ENCODE measurements at regions not wholly inside any gene's neighbourhood (a gene's known extent, or its start where the extent isn't known, plus 50 kb on each side); places are given as distances from the start of the nearest gene placed in this dataset.
"Not testable (repeated sequence)": the region's sequence is repeated elsewhere in the genome, so short reads cannot be mapped to it uniquely, and the experiment has no call there.

- no peaks in the 10 kb centered on the region for H3K9me3 ChIP-seq (ENCODE audit: insufficient read depth, low read length, severe bottlenecking)
- H3K4me3 ChIP-seq (ENCODE audit: low read depth in 1 of 2, low read length in 2 of 2): no peak overlapping the region
Measured at GRCh38 chr6:73980096-73980495, 284.1 kb downstream of the CD109 start.

GRCh38 chr6:73978330-73978729 is 282.3 kb downstream of the CD109 start:
- Histone ChIP-seq H3K4me3 (ENCODE audit: low read depth in 1 of 2, low read length in 2 of 2) (no peak overlapping the region), H4K20me1 (ENCODE audit: insufficient read depth, low read length) (no peaks in the 10 kb centered on the region), H3K27ac (ENCODE audit: low read length) (no peak overlapping the region), H3K9me3 (ENCODE audit: insufficient read depth, low read length, severe bottlenecking) (no peaks in the 10 kb centered on the region), H3K4me1 (ENCODE audit: insufficient read depth, low read length) (no peaks in the 10 kb centered on the region), H3K36me3 (ENCODE audit: insufficient read depth, low read length) (no peaks in the 10 kb centered on the region), H3K27me3 (ENCODE audit: insufficient read depth, low read length, poor library complexity) (no peaks in the 10 kb centered on the region), H2AFZ (ENCODE audit: low read depth, low read length) (no peak overlapping the region), H3K4me2 (ENCODE audit: insufficient read depth, low read length) (no peak overlapping the region), H3K9ac (ENCODE audit: low read depth, low read length) (no peak overlapping the region), H3K79me2 (ENCODE audit: insufficient read depth, low read length) (no peaks in the 10 kb centered on the region)
- TF ChIP-seq EZH2 (IDR thresholded peaks at IDR 0.05; ENCODE audit: borderline replicate concordance, low read depth, low read length, severe bottlenecking) (no peak), CTCF (IDR thresholded peaks at IDR 0.05; ENCODE audit: borderline replicate concordance, extremely low read depth, low read length, poor library complexity, severe bottlenecking) (no peak)
- ATAC-seq (ENCODE audit: insufficient read depth, low read depth) (no peak), DNase-seq (no peak)

More at GRCh38 chr6:73980096-73980495, 284.1 kb downstream of the CD109 start:
- H3K27ac ChIP-seq (ENCODE audit: low read length): no peak overlapping the region
- H3K4me1 ChIP-seq (ENCODE audit: insufficient read depth, low read length): no peaks in the 10 kb centered on the region
- H3K9ac ChIP-seq (ENCODE audit: low read depth, low read length): no peak overlapping the region
- TF ChIP-seq EZH2 (IDR thresholded peaks at IDR 0.05; ENCODE audit: borderline replicate concordance, low read depth, low read length, severe bottlenecking) (no peak), CTCF (IDR thresholded peaks at IDR 0.05; ENCODE audit: borderline replicate concordance, extremely low read depth, low read length, poor library complexity, severe bottlenecking) (no peak)
- H3K4me2 ChIP-seq (ENCODE audit: insufficient read depth, low read length): no peak overlapping the region
- H3K36me3 ChIP-seq (ENCODE audit: insufficient read depth, low read length): no peaks in the 10 kb centered on the region
- no peak for DNase-seq
- H4K20me1 ChIP-seq (ENCODE audit: insufficient read depth, low read length): no peaks in the 10 kb centered on the region
- no peak for ATAC-seq (ENCODE audit: insufficient read depth, low read depth)
- H2AFZ ChIP-seq (ENCODE audit: low read depth, low read length): no peak overlapping the region
- no peaks in the 10 kb centered on the region for H3K79me2 ChIP-seq (ENCODE audit: insufficient read depth, low read length)
- H3K27me3 ChIP-seq (ENCODE audit: insufficient read depth, low read length, poor library complexity): no peaks in the 10 kb centered on the region

- not testable (repeated sequence) for H3K4me1 ChIP-seq (ENCODE audit: insufficient read depth, low read length); H3K4me3 ChIP-seq (ENCODE audit: low read depth in 1 of 2, low read length in 2 of 2); H4K20me1 ChIP-seq (ENCODE audit: insufficient read depth, low read length); H3K27ac ChIP-seq (ENCODE audit: low read length); H3K27me3 ChIP-seq (ENCODE audit: insufficient read depth, low read length, poor library complexity); H3K36me3 ChIP-seq (ENCODE audit: insufficient read depth, low read length); H3K4me2 ChIP-seq (ENCODE audit: insufficient read depth, low read length); H2AFZ ChIP-seq (ENCODE audit: low read depth, low read length); H3K9me3 ChIP-seq (ENCODE audit: insufficient read depth, low read length, severe bottlenecking); ATAC-seq (ENCODE audit: insufficient read depth, low read depth); H3K79me2 ChIP-seq (ENCODE audit: insufficient read depth, low read length); DNase-seq; H3K9ac ChIP-seq (ENCODE audit: low read depth, low read length)
Measured at GRCh38 chr6:73972518-73972917, 276.5 kb downstream of the CD109 start.

GRCh38 chr6:73969971-73970970 is 274.3 kb downstream of the CD109 start:
- ATAC-seq (ENCODE audit: insufficient read depth, low read depth) (no peak), DNase-seq (no peak)
- Histone ChIP-seq H3K9ac (ENCODE audit: low read depth, low read length) (no peak overlapping the region), H3K79me2 (ENCODE audit: insufficient read depth, low read length) (no peaks in the 10 kb centered on the region), H2AFZ (ENCODE audit: low read depth, low read length) (no peak overlapping the region), H3K27me3 (ENCODE audit: insufficient read depth, low read length, poor library complexity) (peaks cover 3% of the 10 kb centered on the region), H3K4me3 (ENCODE audit: low read depth in 1 of 2, low read length in 2 of 2) (no peak overlapping the region), H4K20me1 (ENCODE audit: insufficient read depth, low read length) (no peaks in the 10 kb centered on the region), H3K27ac (ENCODE audit: low read length) (no peak overlapping the region), H3K4me2 (ENCODE audit: insufficient read depth, low read length) (no peak overlapping the region), H3K4me1 (ENCODE audit: insufficient read depth, low read length) (no peaks in the 10 kb centered on the region), H3K36me3 (ENCODE audit: insufficient read depth, low read length) (no peaks in the 10 kb centered on the region), H3K9me3 (ENCODE audit: insufficient read depth, low read length, severe bottlenecking) (no peaks in the 10 kb centered on the region)
- peak; percentile 65 for TF ChIP-seq CTCF (IDR thresholded peaks at IDR 0.05; ENCODE audit: borderline replicate concordance, extremely low read depth, low read length, poor library complexity, severe bottlenecking)
- no peak for TF ChIP-seq EZH2 (IDR thresholded peaks at IDR 0.05; ENCODE audit: borderline replicate concordance, low read depth, low read length, severe bottlenecking)
